Kidney tubule cell (primary cell): ENCODE measurements at regions not wholly inside any gene's neighbourhood (a gene's known extent, or its start where the extent isn't known, plus 50 kb on each side); places are given as distances from the start of the nearest gene placed in this dataset.

Source experiments
- DNase-seq: peaks from one replicate; pipeline ENCODE4 v3.0.0-alpha.2; 2018; ENCODE audit warnings: low spot score

- no peak for DNase-seq
Measured at GRCh38 chr19:30128211-30128610, 186.2 kb downstream of the URI1 start.

DNA sequence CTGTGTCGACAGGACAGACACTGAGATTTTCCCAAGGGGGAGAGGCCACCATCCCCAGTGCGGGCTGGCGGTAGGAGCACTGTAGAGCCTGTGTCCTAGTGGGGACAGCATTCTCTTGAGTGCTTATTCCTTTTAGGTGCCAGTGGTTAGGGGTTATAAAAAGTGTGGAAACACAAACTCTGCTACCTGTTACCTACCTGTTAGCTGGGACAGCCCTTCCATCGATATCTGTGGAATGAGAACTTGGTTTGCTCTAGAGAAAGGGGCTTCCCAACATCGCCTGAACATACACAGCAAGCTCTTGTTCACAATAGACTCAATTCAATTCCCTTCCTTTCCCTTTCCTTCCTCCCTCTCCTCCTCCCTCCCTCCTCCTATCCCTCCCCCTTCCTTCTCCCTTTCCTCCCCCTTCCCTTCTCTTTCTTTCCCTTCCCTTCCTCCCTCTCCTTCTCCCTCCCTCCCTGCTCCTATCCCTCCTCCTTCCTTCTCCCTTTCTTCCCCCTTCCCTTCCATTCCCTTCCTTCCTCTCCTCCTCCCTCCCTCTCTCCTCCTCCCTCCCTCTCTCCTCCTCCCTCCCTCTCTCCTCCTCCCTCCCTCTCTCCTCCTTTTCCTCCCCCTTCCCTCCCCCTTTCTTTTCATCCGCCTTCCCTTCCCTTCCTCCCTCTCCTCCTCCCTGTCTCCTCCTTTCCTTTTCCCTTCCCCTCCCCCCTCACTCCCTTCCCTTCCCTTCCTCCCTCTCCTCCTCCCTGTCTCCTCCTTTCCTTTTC, 188.5 kb downstream of the URI1 start:
- DNase-seq, result no peak

DNA sequence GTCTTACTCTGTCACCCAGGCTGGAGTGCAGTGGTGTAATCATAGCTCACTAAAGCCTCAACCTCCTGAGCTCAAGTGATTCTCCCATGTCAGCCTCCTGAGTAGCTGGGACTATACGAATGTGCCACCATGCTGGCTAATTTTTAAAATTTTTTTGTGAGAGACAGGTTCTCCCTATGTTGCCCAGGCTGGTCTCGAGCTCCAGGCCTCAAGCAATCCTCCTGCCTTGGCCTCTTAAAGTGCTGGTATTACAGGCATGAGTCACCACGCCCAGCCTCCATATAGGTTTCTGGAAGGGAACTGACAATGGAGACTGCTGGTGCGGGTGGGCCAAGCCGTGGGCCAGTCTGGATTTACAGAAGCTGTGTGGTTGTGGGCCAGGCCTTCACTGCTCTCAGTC, 189.2 kb downstream of the URI1 start:
- no peak for DNase-seq

DNA sequence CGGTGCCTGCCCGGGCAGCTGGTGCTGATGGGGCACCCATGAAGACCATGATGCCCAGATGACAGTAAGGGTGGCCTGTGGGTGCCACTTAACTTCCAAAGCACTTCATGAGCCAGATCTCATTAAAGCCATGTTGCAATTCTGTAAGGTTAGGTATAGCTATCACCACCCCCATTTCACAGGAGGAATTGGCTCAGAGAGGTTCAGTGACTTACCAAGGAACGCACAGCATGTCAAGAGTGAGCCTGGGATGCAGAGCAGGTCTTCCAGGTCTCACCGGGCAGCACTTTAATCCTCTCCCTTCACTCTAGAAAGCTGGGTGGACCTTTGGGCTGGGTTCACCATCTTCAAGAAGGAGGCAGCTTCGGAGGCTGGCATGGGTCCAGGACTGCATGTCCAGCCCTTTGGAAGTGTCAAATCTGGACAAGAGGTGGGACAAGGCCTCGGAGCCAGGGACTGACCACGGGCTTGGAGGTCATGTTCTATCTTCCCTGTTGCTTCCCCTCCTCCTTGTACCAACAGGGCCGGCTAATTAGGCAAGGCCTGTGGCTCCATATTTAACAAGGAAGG, 189.8 kb downstream of the URI1 start:
- DNase-seq, result no peak

GRCh38 chr19:30132343-30133075, 190.5 kb downstream of the URI1 start:
- DNase-seq, result no peak

- DNase-seq, result no peak
Measured at GRCh38 chr19:30133803-30134202, 191.8 kb downstream of the URI1 start.

DNA sequence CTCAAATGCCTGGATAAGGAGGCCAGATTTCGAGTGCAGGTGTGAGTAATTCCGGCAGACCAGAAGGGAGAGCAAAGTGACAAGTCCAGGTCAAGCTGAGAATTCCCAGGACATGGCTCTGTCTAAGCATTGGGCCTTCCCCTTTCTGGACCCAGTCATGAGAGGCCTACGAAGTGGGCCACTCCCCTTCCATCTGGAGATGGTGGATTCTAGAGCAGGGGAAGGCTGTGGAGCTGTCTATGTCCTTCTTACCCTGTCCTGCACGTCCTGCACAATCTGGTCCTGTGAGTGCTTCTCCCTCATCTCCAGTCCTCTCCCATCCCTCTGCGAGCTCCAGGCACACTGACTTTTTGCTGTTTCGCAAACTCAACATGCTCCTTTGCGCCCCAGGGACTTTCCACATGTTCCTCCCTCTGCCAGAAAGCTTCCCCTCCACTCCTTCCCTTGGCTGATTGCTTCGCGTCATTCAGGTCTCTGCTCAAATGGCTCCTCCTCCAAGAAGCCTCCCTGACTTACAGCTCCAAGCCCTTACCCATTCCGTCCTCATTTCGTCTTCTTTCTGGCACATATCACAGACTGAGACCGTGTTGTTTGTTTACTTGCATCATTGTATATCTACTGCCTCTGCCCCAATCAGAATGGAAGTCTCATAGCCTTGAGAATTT, 193.2 kb downstream of the URI1 start:
- DNase-seq, result no peak

GRCh38 chr19:30135797-30136196, 193.8 kb downstream of the URI1 start:
- DNase-seq, result no peak

- DNase-seq, result no peak
Measured at GRCh38 chr19:30136611-30137195, 194.7 kb downstream of the URI1 start.

- DNase-seq, result no peak
Measured at GRCh38 chr19:30137747-30138146, 195.7 kb downstream of the URI1 start.

- DNase-seq, result no peak
Measured at GRCh38 chr19:30144242-30144758, 202.3 kb downstream of the URI1 start.

- no peak for DNase-seq
Measured at GRCh38 chr19:30144802-30145201, 202.8 kb downstream of the URI1 start.

- no peak for DNase-seq
Measured at GRCh38 chr19:30145467-30145866, 203.4 kb downstream of the URI1 start.

DNA sequence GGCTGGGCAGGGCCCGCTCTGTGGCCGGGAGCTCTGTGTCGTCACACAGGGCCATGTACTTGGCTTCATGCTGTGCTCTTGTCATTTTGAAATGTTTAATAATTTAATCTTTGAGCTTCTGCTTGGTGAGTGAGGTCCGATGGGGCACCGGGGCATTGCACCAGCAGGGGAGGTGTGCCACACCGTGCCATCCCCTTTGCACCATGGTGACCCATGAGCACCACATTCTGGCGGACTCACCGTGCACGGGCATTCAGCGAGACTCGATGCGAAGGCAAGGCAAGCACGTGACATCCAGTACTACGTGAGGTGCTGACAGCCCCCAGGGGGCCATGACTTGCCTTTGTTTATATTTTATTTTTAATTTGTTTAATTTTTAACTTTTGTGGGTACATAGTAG, 204.3 kb downstream of the URI1 start:
- DNase-seq, result no peak

DNA sequence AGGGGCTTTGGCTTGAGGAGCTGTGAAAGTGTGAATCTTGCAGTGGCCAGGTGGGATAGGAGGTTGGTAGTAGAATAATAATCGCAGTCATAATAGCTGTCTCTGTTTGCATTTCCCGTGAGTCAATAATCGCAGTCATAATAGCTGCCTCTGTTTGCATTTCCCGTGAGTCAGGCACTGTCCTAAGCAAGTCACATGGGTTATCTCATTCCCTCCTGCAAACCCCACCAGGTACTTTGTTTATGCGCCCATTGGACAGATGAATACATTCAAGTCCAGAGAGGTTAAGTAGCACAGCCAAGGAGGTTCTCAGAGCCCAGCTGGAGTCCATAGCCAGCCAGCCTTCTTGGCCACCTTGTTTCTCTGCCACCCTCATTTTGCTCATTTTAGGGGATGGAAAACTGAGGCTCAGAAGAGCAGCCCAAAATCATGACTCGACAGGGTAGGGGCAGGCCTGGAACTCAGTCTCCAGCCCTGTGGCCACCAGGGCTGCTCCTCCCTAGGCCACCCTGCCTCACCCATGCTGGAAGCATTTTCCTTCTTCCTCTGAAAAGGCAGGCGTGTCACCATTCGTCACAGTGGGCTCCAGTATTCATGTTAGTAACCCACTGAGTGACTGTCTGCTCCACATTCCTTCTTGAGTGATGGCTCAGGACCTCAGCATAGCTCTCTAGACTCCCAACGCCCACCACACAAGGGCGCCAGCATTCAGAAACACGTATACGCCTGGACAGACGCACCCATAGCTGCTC, 206.2 kb downstream of the URI1 start:
- DNase-seq, result peak; percentile 1

- no peak for DNase-seq
Measured at GRCh38 chr19:30148803-30149202, 206.8 kb downstream of the URI1 start.

- no peak for DNase-seq
Measured at GRCh38 chr19:30149300-30149699, 207.3 kb downstream of the URI1 start.

- DNase-seq, result no peak
Measured at GRCh38 chr19:30150626-30151025, 208.6 kb downstream of the URI1 start.

- DNase-seq, result no peak
Measured at GRCh38 chr19:30151081-30151480, 209.0 kb downstream of the URI1 start.

DNA sequence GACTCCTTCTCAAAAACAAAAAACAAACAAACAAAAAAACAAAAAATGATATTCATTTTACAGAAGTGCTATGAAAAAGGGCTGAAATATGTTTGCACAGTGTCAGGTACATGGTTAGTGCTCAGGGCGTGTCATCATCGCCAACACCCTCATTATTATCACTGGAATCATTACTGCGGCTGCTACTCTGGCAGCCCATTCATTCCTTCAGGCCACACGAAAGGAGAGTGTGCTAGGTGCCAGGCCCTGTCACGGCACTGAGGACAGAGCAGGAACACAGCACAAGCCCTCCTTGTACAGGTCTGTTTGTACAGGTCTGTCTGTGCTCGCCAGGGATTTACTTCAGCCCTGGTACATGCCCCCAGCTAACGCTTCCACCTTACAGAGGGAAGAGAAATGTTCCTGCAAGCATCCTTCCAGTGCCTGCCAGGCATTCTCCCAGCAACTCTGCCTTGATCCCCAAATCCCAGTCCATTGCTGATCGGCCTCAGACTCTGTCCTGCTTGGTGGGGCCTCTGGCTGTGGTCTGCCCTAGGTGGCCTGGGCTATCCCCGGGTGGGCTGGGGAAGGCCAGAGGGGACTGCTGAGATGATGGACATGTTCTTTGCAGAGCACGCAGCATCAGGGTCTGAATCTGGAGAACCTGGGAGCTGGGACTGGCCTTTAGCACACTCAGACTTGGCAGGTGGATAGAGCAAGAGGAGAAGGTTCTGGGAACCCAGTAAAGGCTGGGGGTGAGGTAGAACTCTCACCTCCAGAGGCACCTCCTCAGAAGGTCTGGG, 210.7 kb downstream of the URI1 start:
- no peak for DNase-seq
